IMR-90 (cell line): ENCODE measurements at regions not wholly inside any gene's neighbourhood (a gene's known extent, or its start where the extent isn't known, plus 50 kb on each side); places are given as distances from the start of the nearest gene placed in this dataset.

ENCODE experiments used
- ATAC-seq: fragments of 200-7000 bp; cut with Tn5 transposase; 2 replicates; pipeline ENCODE4 v1.9.1; 2020; ENCODE audit warnings: low read depth, mild to moderate bottlenecking, moderate library complexity
- BruUV-seq: library from RNA; stranded (reverse); fragments of 400-500 nt; replicated peaks from 2 replicates; lab custom pipeline; 2021; lab: Mats Ljungman, UMichigan
- CTCF ChIA-PET: fragments of 300-600 bp; formaldehyde crosslinking; extraction: SDS; loops from one replicate; lab custom pipeline; 2021; ENCODE audit warnings: antibody characterized with exemption; lab: Yijun Ruan, JAX
- POLR2A ChIA-PET: fragments of 300-600 bp; sonication (Branson Sonifier 250); formaldehyde crosslinking; loops from one replicate; lab custom pipeline; 2022; ENCODE audit warnings: antibody characterized with exemption; ENCODE audit not compliant: unreplicated experiment; lab: Charles Lee
- DNase-seq: peaks from one replicate; pipeline ENCODE4 v3.0.0; 2013
- H2AFZ ChIP-seq: replicated peaks from 2 replicates; pipeline ENCODE3; 2013; ENCODE audit warnings: low read length, mild to moderate bottlenecking; ENCODE audit not compliant: poor library complexity
- H2AK5ac ChIP-seq: 2 replicates; pipeline ENCODE4 v1.6.1; 2013; ENCODE audit warnings: low read depth, low read length, inconsistent platforms
- H2AK9ac ChIP-seq: replicated peaks from 2 replicates; pipeline ENCODE3; 2013; ENCODE audit warnings: mild to moderate bottlenecking, low read depth, low read length, moderate library complexity; ENCODE audit not compliant: poor library complexity
- H2BK120ac ChIP-seq: 2 replicates; pipeline ENCODE4 v1.6.1; 2013; ENCODE audit warnings: low read depth, low read length, inconsistent platforms
- H2BK15ac ChIP-seq: 3 replicates; pipeline ENCODE4 v1.6.1; 2013; ENCODE audit warnings: low read depth, low read length, inconsistent platforms
- H2BK20ac ChIP-seq: 2 replicates; pipeline ENCODE4 v1.6.1; 2013; ENCODE audit warnings: low read depth, mild to moderate bottlenecking, inconsistent platforms, low read length, moderate library complexity
- H2BK5ac ChIP-seq: 2 replicates; pipeline ENCODE4 v1.6.1; 2013; ENCODE audit warnings: mild to moderate bottlenecking, low read depth, low read length, inconsistent platforms; ENCODE audit not compliant: poor library complexity, severe bottlenecking
- H3K14ac ChIP-seq: replicated peaks from 2 replicates; pipeline ENCODE4 v1.6.1; 2013; ENCODE audit warnings: low read depth, low read length, inconsistent platforms
- H3K18ac ChIP-seq: 2 replicates; pipeline ENCODE4 v1.6.1; 2013; ENCODE audit warnings: low read depth, low read length, control low read depth
- H3K23ac ChIP-seq: 2 replicates; pipeline ENCODE4 v1.6.1; 2013; ENCODE audit warnings: low read depth, low read length, inconsistent platforms
- H3K27ac ChIP-seq: 2 replicates; pipeline ENCODE4 v1.5.1; 2013; ENCODE audit warnings: mild to moderate bottlenecking, control low read depth, low read length; ENCODE audit not compliant: insufficient read depth
- H3K27me3 ChIP-seq: 2 replicates; pipeline ENCODE4 v1.6.1; 2013; ENCODE audit warnings: low read length; ENCODE audit not compliant: control insufficient read depth, insufficient read depth
- H3K36me3 ChIP-seq: 2 replicates; pipeline ENCODE4 v1.6.1; 2013; ENCODE audit warnings: low read length, mixed read lengths; ENCODE audit not compliant: control insufficient read depth, insufficient read depth
- H3K4ac ChIP-seq: 2 replicates; pipeline ENCODE4 v1.6.1; 2013; ENCODE audit warnings: low read depth, low read length, inconsistent platforms
- H3K4me1 ChIP-seq: 2 replicates; pipeline ENCODE4 v1.6.1; 2013; ENCODE audit warnings: low read length, mixed read lengths; ENCODE audit not compliant: control insufficient read depth, insufficient read depth
- H3K4me2 ChIP-seq: 2 replicates; pipeline ENCODE4 v1.6.1; 2013; ENCODE audit warnings: low read depth, mild to moderate bottlenecking, control low read depth, low read length, moderate library complexity
- H3K4me3 ChIP-seq: 2 replicates; pipeline ENCODE4 v1.5.1; 2013; ENCODE audit warnings: low read depth, mild to moderate bottlenecking, control low read depth, low read length, moderate library complexity; ENCODE audit not compliant: insufficient read depth
- H3K56ac ChIP-seq: 2 replicates; pipeline ENCODE4 v1.6.1; 2013; ENCODE audit warnings: low read length, inconsistent platforms; ENCODE audit not compliant: insufficient read depth; ENCODE audit errors: extremely low read depth
- H3K79me1 ChIP-seq, 2 experiments: 2 replicates each; pipeline ENCODE4 v1.6.1; 2013; ENCODE audit warnings: low read length in 2 of 2, inconsistent platforms in 1 of 2, low read depth in 1 of 2
- H3K9ac ChIP-seq: 2 replicates; pipeline ENCODE4 v1.6.1; 2013; ENCODE audit warnings: low read depth, low read length, control low read depth
- H3K9me1 ChIP-seq: 2 replicates; pipeline ENCODE4 v1.6.1; 2013; ENCODE audit warnings: low read length, inconsistent platforms; ENCODE audit not compliant: insufficient read depth
- H3K9me3 ChIP-seq: 2 replicates; pipeline ENCODE4 v1.6.1; 2013; ENCODE audit warnings: low read length; ENCODE audit not compliant: control insufficient read depth, insufficient read depth
- H4K20me1 ChIP-seq: 2 replicates; pipeline ENCODE4 v1.6.1; 2013; ENCODE audit warnings: low read length, inconsistent platforms; ENCODE audit not compliant: insufficient read depth
- H4K5ac ChIP-seq: 2 replicates; pipeline ENCODE4 v1.6.1; 2013; ENCODE audit warnings: mild to moderate bottlenecking, low read depth, low read length, control low read depth
- H4K8ac ChIP-seq, 2 experiments: 2 replicates each; pipeline ENCODE4 v1.6.1; 2013; ENCODE audit warnings: low read depth in 2 of 2, low read length in 2 of 2, control low read depth in 1 of 2, inconsistent platforms in 1 of 2
- H4K91ac ChIP-seq: 2 replicates; pipeline ENCODE4 v1.6.1; 2013; ENCODE audit warnings: low read depth, low read length, inconsistent platforms; ENCODE audit not compliant: insufficient read depth
- BHLHE40 ChIP-seq: fragments of 150-350 bp; IDR thresholded peaks from 2 replicates; pipeline ENCODE4 v1.6.1; 2016; ENCODE audit warnings: mild to moderate bottlenecking, low read depth, low read length
- CEBPB ChIP-seq: IDR thresholded peaks from 2 replicates; pipeline ENCODE4 v1.6.1; 2012; ENCODE audit warnings: low read depth, low read length, improper control_type of control experiment
- CHD1 ChIP-seq: IDR thresholded peaks from 2 replicates; pipeline ENCODE4 v1.6.1; 2012; ENCODE audit warnings: low read depth, low read length, improper control_type of control experiment
- ELK1 ChIP-seq: fragments of 150-350 bp; IDR thresholded peaks from 2 replicates; pipeline ENCODE4 v1.6.1; 2016; ENCODE audit warnings: low read depth, mild to moderate bottlenecking, low read length, moderate library complexity, borderline replicate concordance
- FOS ChIP-seq: fragments of 150-350 bp; IDR thresholded peaks from 2 replicates; pipeline ENCODE4 v1.6.1; 2016; ENCODE audit warnings: low read depth, low read length
- MAFK ChIP-seq: IDR thresholded peaks from 2 replicates; pipeline ENCODE4 v1.6.1; 2012; ENCODE audit warnings: low read depth, low read length, improper control_type of control experiment
- MAZ ChIP-seq: IDR thresholded peaks from 2 replicates; pipeline ENCODE4 v1.6.1; 2012; ENCODE audit warnings: low read depth, mild to moderate bottlenecking, low read length, improper control_type of control experiment, moderate library complexity, borderline replicate concordance
- MXI1 ChIP-seq: IDR thresholded peaks from 2 replicates; pipeline ENCODE4 v1.6.1; 2012; ENCODE audit warnings: low read depth, mild to moderate bottlenecking, low read length, moderate library complexity, borderline replicate concordance
- NFE2L2 ChIP-seq: fragments of 150-350 bp; IDR thresholded peaks from 2 replicates; pipeline ENCODE4 v1.6.1; 2016; ENCODE audit warnings: low read depth, mild to moderate bottlenecking, low read length
- POLR2A ChIP-seq: IDR thresholded peaks from 2 replicates; pipeline ENCODE4 v1.6.1; 2012; ENCODE audit warnings: mild to moderate bottlenecking, low read depth, low read length
- RAD21 ChIP-seq: IDR thresholded peaks from 2 replicates; pipeline ENCODE4 v1.6.1; 2012; ENCODE audit warnings: low read length, improper control_type of control experiment
- RCOR1 ChIP-seq: IDR thresholded peaks from 2 replicates; pipeline ENCODE4 v1.6.1; 2012; ENCODE audit warnings: mild to moderate bottlenecking, low read length, improper control_type of control experiment; ENCODE audit not compliant: insufficient replicate concordance
- RFX5 ChIP-seq: IDR thresholded peaks from 2 replicates; pipeline ENCODE4 v1.8.0; 2012; ENCODE audit warnings: low read depth, mild to moderate bottlenecking, low read length, moderate library complexity
- SMC3 ChIP-seq: fragments of 150-350 bp; IDR thresholded peaks from 2 replicates; pipeline ENCODE4 v1.6.1; 2016; ENCODE audit warnings: low read depth, mild to moderate bottlenecking, antibody characterized with exemption, low read length, moderate library complexity
- WGBS, 2 experiments: methylation state at CpG; one replicate each; pipeline versions ENCODE4 v1.1.5 to v1.1.7; 2013; ENCODE audit warnings: missing lambda C conversion rate in 2 of 2; ENCODE audit not compliant: insufficient read length in 1 of 2; ENCODE audit errors: extremely low coverage in 2 of 2; 5-methylcytosine and 5-hydroxymethylcytosine counted together
- dilution Hi-C: fragments of 300-500 bp; cut with HindIII; formaldehyde crosslinking; loops from one replicate; pipeline ENCODE4 v1.14.3; 2018; ENCODE audit warnings: low sequenced_read_pairs; ENCODE audit not compliant: unreplicated experiment
- in situ Hi-C: fragments of 300-500 bp; cut with MboI; formaldehyde crosslinking; loops from 3 replicates; pipeline ENCODE4 v1.14.3; 2019; ENCODE audit warnings: low sequenced_read_pairs, inconsistent platforms, mixed read lengths
- intact Hi-C: fragments of 100-400 bp; cut with micrococcal nuclease; formaldehyde crosslinking; loops from 2 replicates; pipeline ENCODE4 v1.10.0; 2022
- TF ChIP-seq, protein P1 (sequence below): conservative IDR thresholded peaks from 2 replicates; pipeline ENCODE4 v1.5.1; 2012; ENCODE audit warnings: mild to moderate bottlenecking, low read depth, low read length, improper control_type of control experiment
- TF ChIP-seq, protein P2 (sequence below): fragments of 150-350 bp; IDR thresholded peaks from 2 replicates; pipeline ENCODE4 v1.6.1; 2017; ENCODE audit warnings: mild to moderate bottlenecking, antibody characterized with exemption, low read length, low read depth

DNA sequence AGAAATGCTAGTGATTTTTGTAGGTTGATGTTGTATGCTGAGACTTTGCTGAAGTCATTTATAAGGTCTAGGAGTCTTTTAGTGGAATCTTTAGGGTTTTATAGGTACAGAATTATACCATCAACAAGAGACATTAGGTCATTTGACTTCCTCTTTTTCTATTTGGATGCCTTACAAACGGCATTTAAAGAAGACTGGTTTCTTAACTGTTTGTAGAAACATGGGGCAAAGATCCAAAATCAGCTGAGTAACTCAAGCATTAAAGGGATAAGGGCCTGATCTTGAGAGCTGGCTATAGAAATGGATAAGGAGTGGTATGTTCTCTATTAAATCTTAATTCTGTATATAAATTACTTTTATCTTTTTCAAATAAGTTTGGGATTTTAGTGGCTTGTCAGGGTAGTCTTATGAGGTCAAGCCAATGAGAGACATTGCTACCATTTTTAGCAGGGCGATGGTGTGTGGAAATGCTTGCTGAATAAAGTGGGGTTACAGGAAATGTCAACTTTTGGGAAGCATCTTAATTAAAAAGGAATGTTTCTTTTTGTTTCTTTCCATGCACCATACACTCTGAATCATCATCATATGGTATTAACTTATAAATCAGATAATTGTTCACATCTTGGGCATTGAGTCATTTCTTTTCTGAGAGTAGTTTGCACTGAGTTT is 197.7 kb upstream of the GBE1 start:
- DNase-seq (no peak), ATAC-seq (no peak)
- Histone ChIP-seq H3K4me1 (no peaks in the 10 kb centered on the region), H3K4me2 (no peak overlapping the region), H4K91ac (no peak overlapping the region), H3K27me3 (no peaks in the 10 kb centered on the region), H3K18ac (no peak overlapping the region), H4K5ac (no peak overlapping the region), H2BK15ac (no peak overlapping the region), H3K4me3 (no peak overlapping the region), H3K23ac (no peak overlapping the region), H3K9me1 (no peaks in the 10 kb centered on the region), H3K9ac (no peak overlapping the region), H3K56ac (no peak overlapping the region), H2AFZ (no peak overlapping the region), H3K4ac (no peak overlapping the region), H3K79me1 (no peaks in the 10 kb centered on the region), H3K36me3 (no peaks in the 10 kb centered on the region), H3K14ac (no peak overlapping the region), H2AK5ac (no peak overlapping the region), H2BK120ac (no peak overlapping the region), H2BK20ac (no peak overlapping the region), H4K8ac (no peak overlapping the region), H4K20me1 (no peaks in the 10 kb centered on the region), H2BK5ac (no peak overlapping the region), H3K9me3 (no peaks in the 10 kb centered on the region), H3K27ac (no peak overlapping the region), H2AK9ac (no peak overlapping the region)
- WGBS, 2 experiments: no CpG with 5 or more reads among the region's 2 CpGs
- no TSS peak for BruUV-seq
- in situ Hi-C loops (no loop called here), intact Hi-C loops (no loop called here), dilution Hi-C loops (no loop called here)
- POLR2A ChIA-PET: no interaction called here
- no peak for TF ChIP-seq RCOR1
- TF ChIP-seq CHD1: no peak
- no peak for TF ChIP-seq MXI1
- no peak for TF ChIP-seq POLR2A
- TF ChIP-seq MAFK: no peak
- no peak for TF ChIP-seq MAZ
- TF ChIP-seq RFX5: no peak
- no peak for TF ChIP-seq BHLHE40
- TF ChIP-seq, protein P1, sequence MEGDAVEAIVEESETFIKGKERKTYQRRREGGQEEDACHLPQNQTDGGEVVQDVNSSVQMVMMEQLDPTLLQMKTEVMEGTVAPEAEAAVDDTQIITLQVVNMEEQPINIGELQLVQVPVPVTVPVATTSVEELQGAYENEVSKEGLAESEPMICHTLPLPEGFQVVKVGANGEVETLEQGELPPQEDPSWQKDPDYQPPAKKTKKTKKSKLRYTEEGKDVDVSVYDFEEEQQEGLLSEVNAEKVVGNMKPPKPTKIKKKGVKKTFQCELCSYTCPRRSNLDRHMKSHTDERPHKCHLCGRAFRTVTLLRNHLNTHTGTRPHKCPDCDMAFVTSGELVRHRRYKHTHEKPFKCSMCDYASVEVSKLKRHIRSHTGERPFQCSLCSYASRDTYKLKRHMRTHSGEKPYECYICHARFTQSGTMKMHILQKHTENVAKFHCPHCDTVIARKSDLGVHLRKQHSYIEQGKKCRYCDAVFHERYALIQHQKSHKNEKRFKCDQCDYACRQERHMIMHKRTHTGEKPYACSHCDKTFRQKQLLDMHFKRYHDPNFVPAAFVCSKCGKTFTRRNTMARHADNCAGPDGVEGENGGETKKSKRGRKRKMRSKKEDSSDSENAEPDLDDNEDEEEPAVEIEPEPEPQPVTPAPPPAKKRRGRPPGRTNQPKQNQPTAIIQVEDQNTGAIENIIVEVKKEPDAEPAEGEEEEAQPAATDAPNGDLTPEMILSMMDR: no peak
- no peak for TF ChIP-seq CEBPB
- no peak for TF ChIP-seq NFE2L2
- no peak for TF ChIP-seq FOS
- TF ChIP-seq ELK1: no peak
- TF ChIP-seq, protein P2, sequence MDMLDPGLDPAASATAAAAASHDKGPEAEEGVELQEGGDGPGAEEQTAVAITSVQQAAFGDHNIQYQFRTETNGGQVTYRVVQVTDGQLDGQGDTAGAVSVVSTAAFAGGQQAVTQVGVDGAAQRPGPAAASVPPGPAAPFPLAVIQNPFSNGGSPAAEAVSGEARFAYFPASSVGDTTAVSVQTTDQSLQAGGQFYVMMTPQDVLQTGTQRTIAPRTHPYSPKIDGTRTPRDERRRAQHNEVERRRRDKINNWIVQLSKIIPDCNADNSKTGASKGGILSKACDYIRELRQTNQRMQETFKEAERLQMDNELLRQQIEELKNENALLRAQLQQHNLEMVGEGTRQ: no peak
- no peak for TF ChIP-seq SMC3
- no peak for TF ChIP-seq RAD21
- CTCF ChIA-PET: no interaction called here
